H1 (cell line): ENCODE measurements at regions not wholly inside any gene's neighbourhood (a gene's known extent, or its start where the extent isn't known, plus 50 kb on each side); places are given as distances from the start of the nearest gene placed in this dataset.

Experiments used
- CTCF ChIA-PET: fragments of 300-600 bp; sonication (Branson Sonifier 250); formaldehyde crosslinking; loops from one replicate; lab custom pipeline; 2021; ENCODE audit not compliant: partially characterized antibody; lab: Charles Lee
- POLR2A ChIA-PET: fragments of 300-600 bp; sonication (Branson Sonifier 250); formaldehyde crosslinking; loops from one replicate; lab custom pipeline; 2021; ENCODE audit warnings: inconsistent platforms; ENCODE audit not compliant: partially characterized antibody; lab: Charles Lee
- DNase-seq, 2 experiments: peaks; one replicate each; pipeline versions ENCODE4 v3.0.0 to v3.0.0-alpha.2; 2010 to 2022; ENCODE audit warnings: low spot score in 2 of 2, low read depth in 1 of 2, mixed read lengths in 1 of 2
- FAIRE-seq: peaks from 2 replicates; lab custom pipeline; 2011; peaks lifted over from hg19 to GRCh38; lab: Jason Lieb, UNC
- H2AFZ ChIP-seq: 2 replicates; pipeline ENCODE4 v1.8.1; 2012; ENCODE audit warnings: low read length, inconsistent platforms
- H2AK5ac ChIP-seq: 2 replicates; pipeline ENCODE4 v1.6.1; 2013; ENCODE audit warnings: low read depth, low read length
- H2BK120ac ChIP-seq: replicated peaks from 2 replicates; pipeline ENCODE3; 2013; ENCODE audit warnings: low read depth, low read length, inconsistent platforms
- H2BK12ac ChIP-seq: 2 replicates; pipeline ENCODE4 v1.6.1; 2013; ENCODE audit warnings: low read depth, low read length
- H2BK15ac ChIP-seq: 2 replicates; pipeline ENCODE4 v1.6.1; 2013; ENCODE audit warnings: low read length
- H2BK20ac ChIP-seq: 2 replicates; pipeline ENCODE4 v1.6.1; 2013; ENCODE audit warnings: low read length
- H2BK5ac ChIP-seq: 2 replicates; pipeline ENCODE4 v1.6.1; 2013; ENCODE audit warnings: low read depth, low read length
- H3K14ac ChIP-seq: 2 replicates; pipeline ENCODE4 v1.6.1; 2013; ENCODE audit warnings: inconsistent platforms; ENCODE audit not compliant: insufficient read length
- H3K18ac ChIP-seq: 2 replicates; pipeline ENCODE4 v1.6.1; 2013; ENCODE audit warnings: low read length; ENCODE audit errors: extremely low read depth
- H3K23ac ChIP-seq: 2 replicates; pipeline ENCODE4 v1.6.1; 2013; ENCODE audit warnings: inconsistent platforms; ENCODE audit not compliant: insufficient read length
- H3K23me2 ChIP-seq: 2 replicates; pipeline ENCODE4 v1.6.1; 2013; ENCODE audit warnings: low read depth, low read length
- H3K27ac ChIP-seq: 2 replicates; pipeline ENCODE4 v1.6.1; 2011; ENCODE audit warnings: low read depth, low read length, inconsistent platforms
- H3K27me3 ChIP-seq, 4 experiments: replicated peaks in 1 of 4; 1 replicate in 1 of 4; 2 replicates in 3 of 4; pipeline versions ENCODE4 v1.6.1 to v1.8.1; 2011 to 2013; ENCODE audit warnings: low read length in 3 of 4, mild to moderate bottlenecking in 3 of 4, inconsistent platforms in 2 of 4, mixed read lengths in 2 of 4, moderate library complexity in 1 of 4; ENCODE audit not compliant: control insufficient read depth in 3 of 4, insufficient read depth in 3 of 4; ENCODE audit errors: extremely low read depth in 1 of 4
- H3K36me3 ChIP-seq, 4 experiments: 2 replicates each; pipeline versions ENCODE4 v1.6.1 to v1.8.1; 2011 to 2013; ENCODE audit warnings: mild to moderate bottlenecking in 4 of 4, low read length in 3 of 4, moderate library complexity in 2 of 4, control low read depth in 1 of 4, inconsistent platforms in 1 of 4; ENCODE audit not compliant: insufficient read depth in 4 of 4, control insufficient read depth in 2 of 4
- H3K4ac ChIP-seq: replicated peaks from 2 replicates; pipeline ENCODE3; 2013; ENCODE audit warnings: low read length, low read depth, mixed read lengths, inconsistent platforms; ENCODE audit not compliant: insufficient read length
- H3K4me1 ChIP-seq, 4 experiments: replicated peaks in 1 of 4; 1 replicate in 1 of 4; 2 replicates in 3 of 4; pipeline versions ENCODE4 v1.6.1 to v1.8.1; 2011 to 2013; ENCODE audit warnings: low read length in 3 of 4, inconsistent platforms in 2 of 4, mixed read lengths in 1 of 4; ENCODE audit not compliant: insufficient read depth in 4 of 4, control insufficient read depth in 3 of 4
- H3K4me2 ChIP-seq, 2 experiments: 2 replicates each; pipeline versions ENCODE4 v1.6.1 to v1.8.1; 2011 to 2013; ENCODE audit warnings: low read depth in 2 of 2, low read length in 2 of 2, control low read depth in 1 of 2, inconsistent platforms in 1 of 2, mild to moderate bottlenecking in 1 of 2; ENCODE audit not compliant: insufficient read depth in 1 of 2
- H3K4me3 ChIP-seq, 4 experiments: fragments of 200-600, 300-600 bp in 1 of 4; sonication (generic), shearing (Covaris generic), sonication (Bioruptor Twin) in 1 of 4; 2 replicates each; pipeline versions ENCODE4 v1.5.1 to v1.8.1; 2011 to 2016; ENCODE audit warnings: low read length in 4 of 4, low read depth in 3 of 4, control low read depth in 2 of 4, inconsistent platforms in 2 of 4, mild to moderate bottlenecking in 2 of 4, mixed read lengths in 1 of 4, moderate library complexity in 1 of 4; ENCODE audit not compliant: insufficient read depth in 2 of 4; ENCODE audit errors: extremely low read depth in 1 of 4
- H3K56ac ChIP-seq: replicated peaks from 2 replicates; pipeline ENCODE3; 2013; ENCODE audit warnings: low read depth, mild to moderate bottlenecking, mixed read lengths, low read length, inconsistent platforms; ENCODE audit not compliant: insufficient read length
- H3K79me1 ChIP-seq: 2 replicates; pipeline ENCODE4 v1.6.1; 2013; ENCODE audit warnings: low read depth, low read length, control low read depth
- H3K79me2 ChIP-seq, 2 experiments: 2 replicates each; pipeline versions ENCODE4 v1.6.1 to v1.8.1; 2012 to 2013; ENCODE audit warnings: low read length in 2 of 2, mild to moderate bottlenecking in 2 of 2, inconsistent platforms in 1 of 2; ENCODE audit not compliant: insufficient read depth in 2 of 2, control insufficient read depth in 1 of 2
- H3K9ac ChIP-seq, 4 experiments: replicated peaks in 1 of 4; 1 replicate in 1 of 4; 2 replicates in 3 of 4; pipeline versions ENCODE4 v1.6.1 to v1.8.1; 2011 to 2013; ENCODE audit warnings: low read depth in 3 of 4, low read length in 3 of 4, control low read depth in 2 of 4, mild to moderate bottlenecking in 2 of 4, moderate library complexity in 2 of 4, inconsistent platforms in 1 of 4; ENCODE audit errors: extremely low read depth in 1 of 4
- H3K9me3 ChIP-seq, 2 experiments: 2 replicates each; pipeline versions ENCODE4 v1.6.1 to v1.8.1; 2012 to 2013; ENCODE audit warnings: mild to moderate bottlenecking in 2 of 2, moderate library complexity in 2 of 2, control low read depth in 1 of 2, inconsistent platforms in 1 of 2, low read depth in 1 of 2, low read length in 1 of 2, mixed read lengths in 1 of 2; ENCODE audit not compliant: insufficient read depth in 2 of 2
- H4K20me1 ChIP-seq, 2 experiments: replicated peaks in 1 of 2; 2 replicates each; pipeline versions ENCODE3 to v1.8.1; 2011 to 2013; ENCODE audit warnings: inconsistent platforms in 2 of 2, low read length in 2 of 2, mild to moderate bottlenecking in 1 of 2; ENCODE audit not compliant: insufficient read depth in 2 of 2, control insufficient read depth in 1 of 2
- H4K5ac ChIP-seq: 2 replicates; pipeline ENCODE4 v1.6.1; 2013; ENCODE audit warnings: low read length, low read depth, mixed read lengths, inconsistent platforms; ENCODE audit not compliant: insufficient read length
- H4K8ac ChIP-seq: 2 replicates; pipeline ENCODE4 v1.8.0; 2013; ENCODE audit warnings: mild to moderate bottlenecking, moderate library complexity, low read length, inconsistent platforms; ENCODE audit not compliant: insufficient read depth; ENCODE audit errors: extremely low read depth
- H4K91ac ChIP-seq: replicated peaks from 2 replicates; pipeline ENCODE3; 2013; ENCODE audit warnings: low read length, mixed read lengths, inconsistent platforms; ENCODE audit not compliant: insufficient read length
- CTBP2 ChIP-seq: IDR thresholded peaks from 2 replicates; pipeline ENCODE4 v1.7.0; 2011; ENCODE audit warnings: borderline replicate concordance, mild to moderate bottlenecking, moderate library complexity, mixed read lengths, low read length; ENCODE audit not compliant: insufficient read depth, insufficient read length
- CTCF ChIP-seq, 3 experiments: IDR thresholded peaks; 1 replicate in 2 of 3; 2 replicates in 1 of 3; pipeline versions ENCODE4 v1.5.1 to v1.6.1; 2011; ENCODE audit warnings: low read length in 3 of 3, mild to moderate bottlenecking in 3 of 3, inconsistent platforms in 2 of 3, low read depth in 1 of 3, moderate library complexity in 1 of 3; ENCODE audit not compliant: insufficient read depth in 1 of 3; ENCODE audit errors: control extremely low read depth in 1 of 3
- NRF1 ChIP-seq: IDR thresholded peaks from 2 replicates; pipeline ENCODE4 v1.6.1; 2011; ENCODE audit warnings: mild to moderate bottlenecking, low read depth, low read length, improper control_type of control experiment
- WGBS, 2 experiments: shearing (Covaris generic) in 1 of 2; methylation state at CpG; one replicate each; pipeline versions ENCODE4 v1.1.6 to v1.1.7; 2013 to 2015; ENCODE audit warnings: low lambda C conversion rate in 2 of 2, mixed read lengths in 2 of 2, inconsistent platforms in 1 of 2, low coverage in 1 of 2, missing lambda C conversion rate in 1 of 2; ENCODE audit not compliant: insufficient replicate concordance in 2 of 2, insufficient coverage in 1 of 2, insufficient read length in 1 of 2; ENCODE audit errors: extremely low coverage in 1 of 2, missing lambda C conversion rate in 1 of 2; 5-methylcytosine and 5-hydroxymethylcytosine counted together

GRCh38 chr6:15811107-15811506 lies 148.3 kb upstream of the DTNBP1 start:
- Histone ChIP-seq H2BK20ac (no peak overlapping the region), H2BK12ac (no peak overlapping the region), H2BK5ac (no peak overlapping the region), H3K4me2 (no peak overlapping the region), H2BK120ac (no peak overlapping the region), H3K23me2 (no peaks in the 10 kb centered on the region), H4K5ac (no peak overlapping the region), H3K4me3 (no peak overlapping the region), H4K20me1 (no peaks in the 10 kb centered on the region), H3K23ac (no peak overlapping the region), H3K56ac (no peak overlapping the region), H4K91ac (no peak overlapping the region), H3K79me2 (no peaks in the 10 kb centered on the region), H3K18ac (no peak overlapping the region), H2BK15ac (no peak overlapping the region), H3K4ac (no peak overlapping the region), H3K79me1 (no peaks in the 10 kb centered on the region), H3K27ac (no peak overlapping the region), H2AK5ac (no peak overlapping the region), H3K27me3 (no peaks in the 10 kb centered on the region), H4K8ac (no peak overlapping the region), H3K36me3 (no peaks in the 10 kb centered on the region), H3K4me1 (peaks cover 0 to 3% (median 0%) of the 10 kb centered on the region in 4 experiments; a peak in 2 of 7 replicates), H3K9me3 (no peaks in the 10 kb centered on the region), H2AFZ (no peak overlapping the region), H3K14ac (no peak overlapping the region), H3K9ac (no peak overlapping the region)
- WGBS, 2 experiments, result 80% methylated on average over 2 of the region's 2 CpGs; no CpG with 5 or more reads in 1 of the 2 experiments
- ChIA-PET POLR2A (no interaction called here), CTCF (interaction anchor here (1.0 to 1.4 kb wide), 5 partner anchors 14 to 119 kb away, joined by 3 to 6 read pairs (median 4); no protein-coding TSS in a partner anchor)
- DNase-seq, result no peak
- FAIRE-seq, result no peak
- TF ChIP-seq CTCF (IDR thresholded peaks at IDR 0.05; ENCODE audit: control extremely low read depth in 1 of 3, insufficient read depth in 1 of 3, low read depth in 1 of 3, low read length in 3 of 3), result peak; percentile 4 to 12 (median 9); a peak in 2 of 4 replicates
- no peak for TF ChIP-seq NRF1
- no peak for TF ChIP-seq CTBP2
